ENCODE measurements at regions not wholly inside any gene's neighbourhood (a gene's known extent, or its start where the extent isn't known, plus 50 kb on each side); places are given as distances from the start of the nearest gene placed in this dataset.

DNA sequence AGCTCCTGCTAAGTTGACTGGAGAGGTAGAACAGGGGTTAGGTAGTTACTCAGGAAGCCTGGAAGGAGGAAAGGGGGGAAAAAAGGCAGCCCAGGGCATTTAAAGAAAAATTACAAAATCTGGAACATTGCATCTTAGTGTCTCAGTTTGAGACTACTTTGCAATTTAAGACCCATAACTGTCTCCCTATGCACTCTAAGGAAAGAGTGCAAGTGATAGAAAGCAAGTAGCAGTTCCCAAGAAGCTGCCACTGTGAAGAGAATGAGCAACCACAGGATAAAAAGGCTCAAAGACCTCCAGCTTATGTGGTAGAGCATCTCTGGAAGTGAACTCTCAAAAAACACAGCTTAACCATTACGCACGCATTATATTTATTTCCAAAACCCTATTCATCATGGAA, 141.8 kb downstream of the SLCO4C1 start:
- TF ChIP-seq, protein P1, sequence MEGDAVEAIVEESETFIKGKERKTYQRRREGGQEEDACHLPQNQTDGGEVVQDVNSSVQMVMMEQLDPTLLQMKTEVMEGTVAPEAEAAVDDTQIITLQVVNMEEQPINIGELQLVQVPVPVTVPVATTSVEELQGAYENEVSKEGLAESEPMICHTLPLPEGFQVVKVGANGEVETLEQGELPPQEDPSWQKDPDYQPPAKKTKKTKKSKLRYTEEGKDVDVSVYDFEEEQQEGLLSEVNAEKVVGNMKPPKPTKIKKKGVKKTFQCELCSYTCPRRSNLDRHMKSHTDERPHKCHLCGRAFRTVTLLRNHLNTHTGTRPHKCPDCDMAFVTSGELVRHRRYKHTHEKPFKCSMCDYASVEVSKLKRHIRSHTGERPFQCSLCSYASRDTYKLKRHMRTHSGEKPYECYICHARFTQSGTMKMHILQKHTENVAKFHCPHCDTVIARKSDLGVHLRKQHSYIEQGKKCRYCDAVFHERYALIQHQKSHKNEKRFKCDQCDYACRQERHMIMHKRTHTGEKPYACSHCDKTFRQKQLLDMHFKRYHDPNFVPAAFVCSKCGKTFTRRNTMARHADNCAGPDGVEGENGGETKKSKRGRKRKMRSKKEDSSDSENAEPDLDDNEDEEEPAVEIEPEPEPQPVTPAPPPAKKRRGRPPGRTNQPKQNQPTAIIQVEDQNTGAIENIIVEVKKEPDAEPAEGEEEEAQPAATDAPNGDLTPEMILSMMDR (conservative IDR thresholded peaks at IDR 0.05; ENCODE audit: low read length), result no peak
- no peak for TF ChIP-seq EZH2phosphoT487 (IDR thresholded peaks at IDR 0.05; ENCODE audit: borderline replicate concordance, low read depth, low read length)

Data from OCI-LY7 (cell line).